Loucy (cell line): ENCODE measurements at regions not wholly inside any gene's neighbourhood (a gene's known extent, or its start where the extent isn't known, plus 50 kb on each side); places are given as distances from the start of the nearest gene placed in this dataset.

Experiments
- H2AFZ ChIP-seq: fragments of 200-600 bp; sonication (generic); 2 replicates; pipeline ENCODE4 v1.6.0; 2016; ENCODE audit warnings: antibody characterized with exemption, mild to moderate bottlenecking, low read length, moderate library complexity
- H3F3A ChIP-seq: fragments of 200-600 bp; 2 replicates; pipeline ENCODE4 v1.6.0; 2016; ENCODE audit warnings: antibody characterized with exemption, low read depth, mild to moderate bottlenecking
- H3K27me3 ChIP-seq: fragments of 200-600 bp; sonication (generic); 2 replicates; pipeline ENCODE4 v1.6.1; 2014; ENCODE audit warnings: low read length, mild to moderate bottlenecking; ENCODE audit not compliant: insufficient read depth, poor library complexity, severe bottlenecking
- H3K36me3 ChIP-seq: fragments of 200-600 bp; sonication (generic); 2 replicates; pipeline ENCODE4 v1.6.1; 2016; ENCODE audit warnings: low read length; ENCODE audit not compliant: insufficient read depth
- H3K4me1 ChIP-seq: fragments of 200-600 bp; sonication (generic); 2 replicates; pipeline ENCODE4 v1.5.1; 2014; ENCODE audit warnings: low read length, mild to moderate bottlenecking; ENCODE audit not compliant: insufficient read depth, poor library complexity, severe bottlenecking
- H3K4me2 ChIP-seq: fragments of 200-600 bp; sonication (generic); 2 replicates; pipeline ENCODE4 v1.6.0; 2014; ENCODE audit warnings: antibody characterized with exemption, low read length, low read depth, mild to moderate bottlenecking; ENCODE audit not compliant: poor library complexity, severe bottlenecking
- H3K4me3 ChIP-seq: fragments of 200-600 bp; sonication (generic); 2 replicates; pipeline ENCODE4 v1.5.1; 2014; ENCODE audit warnings: low read length, mild to moderate bottlenecking, mixed read lengths; ENCODE audit not compliant: poor library complexity, severe bottlenecking
- H3K79me2 ChIP-seq: fragments of 200-600 bp; sonication (generic); 2 replicates; pipeline ENCODE4 v1.6.1; 2014; ENCODE audit warnings: low read length; ENCODE audit not compliant: insufficient read depth
- H3K9ac ChIP-seq: fragments of 200-600 bp; sonication (generic); 2 replicates; pipeline ENCODE4 v1.6.0; 2014; ENCODE audit warnings: mild to moderate bottlenecking, low read depth, low read length, moderate library complexity; ENCODE audit not compliant: poor library complexity, severe bottlenecking
- H3K9me2 ChIP-seq: fragments of 200-600 bp; sonication (generic); replicated peaks from 2 replicates; pipeline ENCODE4 v1.6.1; 2016; ENCODE audit warnings: low read depth, low read length, mixed read lengths
- H3K9me3 ChIP-seq: fragments of 200-600 bp; sonication (generic); 2 replicates; pipeline ENCODE4 v1.6.1; 2014; ENCODE audit warnings: mild to moderate bottlenecking, antibody characterized with exemption, low read length, low read depth; ENCODE audit not compliant: insufficient read depth
- H4K20me1 ChIP-seq: fragments of 200-600 bp; sonication (generic); 2 replicates; pipeline ENCODE4 v1.6.0; 2014; ENCODE audit warnings: antibody characterized with exemption, low read length, mild to moderate bottlenecking; ENCODE audit not compliant: insufficient read depth, poor library complexity, severe bottlenecking
- CTCF ChIP-seq: fragments of 200-600 bp; sonication (generic); conservative IDR thresholded peaks from 2 replicates; pipeline ENCODE4 v1.5.1; 2014; ENCODE audit warnings: mild to moderate bottlenecking, antibody characterized with exemption, low read length
- EZH2phosphoT487 ChIP-seq: fragments of 200-600 bp; IDR thresholded peaks from 2 replicates; pipeline ENCODE4 v1.6.1; 2018; ENCODE audit warnings: antibody characterized with exemption, mild to moderate bottlenecking, moderate library complexity, borderline replicate concordance

- H3K9me3 ChIP-seq: no peaks in the 10 kb centered on the region
- H3K36me3 ChIP-seq: no peaks in the 10 kb centered on the region
- no peak overlapping the region for H2AFZ ChIP-seq
- H3K27me3 ChIP-seq: no peaks in the 10 kb centered on the region
- no peaks in the 10 kb centered on the region for H3K9me2 ChIP-seq
- H3K4me1 ChIP-seq: no peaks in the 10 kb centered on the region
- no peaks in the 10 kb centered on the region for H4K20me1 ChIP-seq
- no peaks in the 10 kb centered on the region for H3F3A ChIP-seq
- no peak overlapping the region for H3K9ac ChIP-seq
- H3K4me2 ChIP-seq: no peak overlapping the region
- TF ChIP-seq EZH2phosphoT487: no peak
- no peak for TF ChIP-seq CTCF
- H3K79me2 ChIP-seq: no peaks in the 10 kb centered on the region
- H3K4me3 ChIP-seq: no peak overlapping the region
Measured at GRCh38 chr21:17050156-17050555, 462.7 kb upstream of the CXADR start.

- H2AFZ ChIP-seq: no peak overlapping the region
- TF ChIP-seq EZH2phosphoT487 (no peak), CTCF (no peak)
- H3K4me1 ChIP-seq: no peaks in the 10 kb centered on the region
- H3K9me2 ChIP-seq: no peaks in the 10 kb centered on the region
- no peak overlapping the region for H3K4me3 ChIP-seq
- no peaks in the 10 kb centered on the region for H3K79me2 ChIP-seq
- H3K36me3 ChIP-seq: no peaks in the 10 kb centered on the region
- no peaks in the 10 kb centered on the region for H4K20me1 ChIP-seq
- H3K27me3 ChIP-seq: no peaks in the 10 kb centered on the region
- no peaks in the 10 kb centered on the region for H3F3A ChIP-seq
- no peaks in the 10 kb centered on the region for H3K9me3 ChIP-seq
- H3K4me2 ChIP-seq: no peak overlapping the region
- H3K9ac ChIP-seq: no peak overlapping the region
Measured at GRCh38 chr21:17050646-17051045, 462.2 kb upstream of the CXADR start.

GRCh38 chr21:17051054-17051453 lies 461.8 kb upstream of the CXADR start:
- Histone ChIP-seq H3K4me3 (no peak overlapping the region), H3K4me1 (no peaks in the 10 kb centered on the region), H3K79me2 (no peaks in the 10 kb centered on the region), H3K27me3 (no peaks in the 10 kb centered on the region), H3K36me3 (no peaks in the 10 kb centered on the region), H3F3A (no peaks in the 10 kb centered on the region), H3K9me3 (no peaks in the 10 kb centered on the region), H3K9ac (no peak overlapping the region), H2AFZ (no peak overlapping the region), H3K9me2 (no peaks in the 10 kb centered on the region), H3K4me2 (no peak overlapping the region), H4K20me1 (no peaks in the 10 kb centered on the region)
- TF ChIP-seq EZH2phosphoT487 (no peak), CTCF (no peak)
